GM21447 (cell line): ENCODE measurements at regions not wholly inside any gene's neighbourhood (a gene's known extent, or its start where the extent isn't known, plus 50 kb on each side); places are given as distances from the start of the nearest gene placed in this dataset.

Experiments
- ATAC-seq: cut with Tn5 transposase; IDR thresholded peaks from one replicate; pipeline ENCODE4 v1.9.1; 2021; ENCODE audit not compliant: unreplicated experiment

DNA sequence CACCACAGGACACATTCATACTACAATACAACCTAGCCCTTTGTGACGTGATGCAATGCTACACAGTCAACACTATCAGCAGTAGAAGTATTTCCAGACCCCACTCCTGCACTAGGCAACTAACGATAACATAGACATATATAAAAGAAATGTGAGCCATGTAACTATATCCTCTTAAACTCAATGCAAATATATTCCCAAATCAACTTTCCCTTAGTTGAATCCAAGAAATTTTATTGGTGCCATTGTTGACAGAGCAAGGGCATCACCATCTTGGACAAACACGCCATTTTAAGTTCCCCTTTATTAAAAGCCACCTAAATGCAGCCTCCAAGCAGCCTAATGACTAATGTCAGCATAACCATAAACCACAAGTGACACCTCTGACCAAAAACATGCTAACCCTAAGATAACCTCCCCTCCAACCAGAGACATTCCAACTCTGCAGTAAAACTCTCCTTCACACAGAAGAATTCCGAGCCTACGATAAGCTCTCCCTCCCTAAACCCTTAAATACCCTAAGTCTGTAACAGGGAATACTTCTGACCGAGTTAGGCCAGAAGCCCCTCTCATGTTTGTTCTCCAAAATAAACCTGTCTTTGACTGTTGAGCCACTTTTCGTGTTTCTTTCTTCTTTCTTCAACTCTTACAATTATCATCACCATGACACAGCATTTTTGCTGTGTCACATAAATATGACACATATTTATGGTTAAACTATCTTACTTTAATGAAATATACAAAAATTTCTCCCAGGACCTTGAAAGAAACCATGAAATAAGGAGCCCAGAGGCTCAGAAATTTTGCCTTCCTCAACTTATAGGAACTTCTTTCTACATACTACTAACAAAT, 1497.8 kb downstream of the EFNA5 start:
- ATAC-seq = no peak

- no peak for ATAC-seq
Measured at GRCh38 chr5:106171708-106172107, 1499.0 kb downstream of the EFNA5 start.

DNA sequence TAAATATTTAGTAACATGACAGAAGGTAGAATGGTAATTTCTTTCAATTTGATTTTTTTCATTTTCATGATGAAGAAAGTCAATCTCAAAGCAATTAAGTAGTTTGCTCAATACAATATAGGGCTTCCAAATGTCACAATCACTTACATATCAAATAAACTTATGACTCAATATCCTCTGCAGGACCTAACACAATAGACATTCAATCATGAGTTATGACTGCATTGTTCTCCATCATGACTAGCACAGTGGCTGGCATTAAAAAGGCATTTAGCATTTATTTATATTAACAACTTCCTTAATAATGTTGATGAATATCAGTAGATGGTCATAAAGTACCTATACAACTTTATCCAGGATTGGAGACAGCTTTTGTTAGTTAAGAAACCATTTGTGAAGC, 1499.6 kb downstream of the EFNA5 start:
- ATAC-seq = no peak

DNA sequence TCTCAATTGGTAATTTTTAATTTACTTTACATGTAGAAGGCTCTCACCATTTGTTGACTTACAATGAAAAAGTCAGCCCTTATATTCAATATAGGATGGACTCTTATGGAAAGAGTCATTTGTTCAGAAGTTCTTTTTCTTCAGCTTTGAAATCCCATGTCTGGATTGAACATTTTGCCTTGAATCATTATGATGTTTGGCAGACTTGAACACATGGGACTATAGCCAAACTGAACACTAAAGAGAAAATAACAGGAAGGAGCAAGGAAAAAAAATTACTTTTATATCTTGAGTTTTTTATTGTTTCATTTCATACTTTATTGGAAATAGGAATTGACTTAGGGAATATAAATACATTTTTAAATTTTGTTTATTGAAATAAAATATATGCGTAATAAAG, 1503.0 kb downstream of the EFNA5 start:
- no peak for ATAC-seq

GRCh38 chr5:106163233-106163632, 1507.5 kb downstream of the EFNA5 start:
- no peak for ATAC-seq

GRCh38 chr5:106159616-106160015, 1511.1 kb downstream of the EFNA5 start:
- no peak for ATAC-seq

DNA sequence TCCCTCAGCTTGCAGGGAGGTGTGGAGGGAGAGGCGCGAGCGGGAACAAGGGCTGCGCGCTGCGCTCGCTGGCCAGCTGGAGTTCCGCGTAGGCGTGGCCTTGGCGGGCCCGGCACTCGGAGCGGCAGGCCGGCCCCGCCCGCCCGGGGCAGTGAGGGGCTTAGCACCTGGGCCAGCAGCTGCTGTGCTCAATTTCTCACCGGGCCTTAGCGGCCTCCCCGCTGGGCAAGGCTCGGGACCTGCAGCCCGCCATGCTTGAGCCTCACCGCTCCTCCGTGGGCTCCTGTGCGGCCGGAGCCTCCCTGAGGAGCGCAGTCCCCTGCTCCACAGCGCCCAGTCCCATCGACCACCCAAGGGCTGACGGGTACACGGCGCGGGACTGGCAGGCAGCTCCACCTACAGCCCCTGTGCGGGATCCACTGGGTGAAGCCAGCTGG, 1516.4 kb downstream of the EFNA5 start:
- no peak for ATAC-seq

DNA sequence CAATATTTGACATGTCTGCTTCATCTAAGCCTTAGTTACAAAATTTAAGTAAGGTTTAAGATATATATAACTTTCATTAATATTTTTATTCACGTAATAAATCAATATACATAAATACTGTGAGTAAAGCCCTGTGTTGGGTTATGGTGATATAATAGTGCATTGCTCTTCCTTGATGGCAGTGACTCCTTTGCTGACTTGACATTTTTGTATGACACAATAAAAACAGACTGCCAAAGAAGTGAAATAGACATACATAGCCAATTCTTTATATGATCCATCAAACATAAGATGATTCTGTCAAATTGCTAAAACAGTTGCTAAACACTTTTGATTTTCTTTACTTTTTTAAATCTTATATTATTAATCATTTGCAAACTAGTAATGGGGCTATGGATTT, 1518.2 kb downstream of the EFNA5 start:
- ATAC-seq = no peak

DNA sequence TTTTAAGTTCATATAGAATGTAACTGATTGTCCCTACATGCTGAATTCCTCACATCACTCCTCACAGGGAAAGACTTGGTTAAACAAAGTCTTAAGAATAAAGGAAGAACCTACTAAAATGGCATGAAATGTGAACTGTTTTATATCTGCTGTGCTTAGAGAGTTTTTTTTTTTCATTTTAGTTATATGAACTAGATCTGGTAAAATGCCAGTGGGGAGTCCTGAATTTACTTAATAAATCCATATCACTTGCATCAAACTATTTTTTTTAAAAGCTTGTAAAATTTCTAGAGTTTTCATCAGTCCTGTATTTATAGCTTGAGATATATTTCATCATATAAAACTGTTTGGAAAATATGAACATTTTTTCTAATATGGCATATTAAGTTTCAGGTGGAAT, 1528.6 kb downstream of the EFNA5 start:
- ATAC-seq = no peak

DNA sequence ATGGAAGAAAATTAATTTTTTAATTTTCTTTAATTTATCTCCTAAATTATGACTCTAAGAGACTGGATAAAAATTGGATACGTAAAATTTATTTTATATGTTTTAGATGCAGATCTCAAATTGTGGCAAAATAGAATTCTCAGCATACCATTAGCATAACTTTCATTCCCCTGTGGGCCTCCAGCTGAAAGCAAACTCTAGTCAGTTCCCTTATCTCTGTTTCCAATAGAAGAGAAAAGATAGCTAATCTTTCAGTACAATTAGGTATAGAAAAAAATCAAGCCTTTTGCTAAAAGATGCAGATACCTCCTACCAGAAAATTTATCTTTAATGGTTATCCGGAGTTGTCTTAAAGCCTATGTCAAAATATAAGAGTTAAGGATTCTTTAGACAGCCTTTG, 1530.6 kb downstream of the EFNA5 start:
- ATAC-seq = no peak

DNA sequence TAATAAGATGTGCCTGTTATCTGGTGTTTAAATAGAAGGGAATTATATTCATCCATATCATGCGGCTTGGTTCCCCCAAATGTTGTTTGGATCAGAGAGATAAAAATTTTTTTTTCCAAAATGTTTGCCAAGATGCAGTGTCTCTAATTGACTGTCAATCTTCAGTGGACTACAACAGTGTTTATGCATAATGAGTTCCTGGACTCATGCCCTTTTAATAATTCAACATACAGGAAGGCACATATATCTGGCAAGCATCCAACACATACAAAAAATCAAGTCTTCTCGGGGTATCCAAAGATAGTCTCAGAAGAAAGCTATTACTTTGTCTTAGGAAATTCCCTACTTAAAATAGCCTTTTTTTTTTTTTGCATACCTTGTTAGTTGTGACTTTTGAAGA, 1534.7 kb downstream of the EFNA5 start:
- no peak for ATAC-seq

DNA sequence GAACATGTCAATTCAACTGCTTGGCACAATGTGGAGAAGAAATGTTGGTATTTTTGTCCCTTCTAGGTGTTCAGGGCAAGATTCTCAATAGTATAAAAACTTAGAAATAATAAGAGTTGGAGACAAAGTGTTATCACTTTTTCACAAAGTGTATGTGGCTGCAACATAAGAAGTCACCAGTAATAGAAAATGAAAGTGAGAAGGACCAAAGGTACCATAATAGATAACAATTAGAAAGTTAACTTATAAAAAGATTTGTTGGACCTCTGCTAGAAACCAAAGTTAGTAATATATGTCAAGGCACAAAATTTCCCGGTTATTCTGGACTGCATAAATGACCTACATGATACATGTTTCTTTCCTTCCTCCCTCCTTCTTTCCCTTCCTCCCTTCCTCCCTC, 1535.3 kb downstream of the EFNA5 start:
- ATAC-seq = no peak

- no peak for ATAC-seq
Measured at GRCh38 chr5:106134549-106134948, 1536.2 kb downstream of the EFNA5 start.

DNA sequence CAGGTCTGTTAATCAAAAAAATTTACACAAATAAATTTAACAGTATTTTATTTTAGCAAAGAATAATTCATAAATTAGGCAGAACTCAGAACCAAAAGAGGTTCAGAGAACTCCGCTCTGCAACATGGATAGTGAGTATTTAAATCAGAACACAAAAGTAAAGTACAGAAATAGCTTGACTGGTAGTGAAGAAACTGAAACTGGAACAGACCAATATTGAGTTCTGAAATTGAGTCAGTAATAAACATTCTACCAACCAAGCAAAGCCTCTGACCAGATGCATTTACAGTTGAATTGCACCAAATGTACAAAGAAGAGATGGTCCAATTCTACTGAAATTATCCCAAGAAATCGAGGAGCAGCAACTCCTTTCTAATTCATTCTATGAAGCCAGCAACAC, 1542.8 kb downstream of the EFNA5 start:
- no peak for ATAC-seq

- no peak for ATAC-seq
Measured at GRCh38 chr5:106127341-106127781, 1543.4 kb downstream of the EFNA5 start.

GRCh38 chr5:106121972-106122605, 1548.6 kb downstream of the EFNA5 start:
- peak; percentile 78 for ATAC-seq

DNA sequence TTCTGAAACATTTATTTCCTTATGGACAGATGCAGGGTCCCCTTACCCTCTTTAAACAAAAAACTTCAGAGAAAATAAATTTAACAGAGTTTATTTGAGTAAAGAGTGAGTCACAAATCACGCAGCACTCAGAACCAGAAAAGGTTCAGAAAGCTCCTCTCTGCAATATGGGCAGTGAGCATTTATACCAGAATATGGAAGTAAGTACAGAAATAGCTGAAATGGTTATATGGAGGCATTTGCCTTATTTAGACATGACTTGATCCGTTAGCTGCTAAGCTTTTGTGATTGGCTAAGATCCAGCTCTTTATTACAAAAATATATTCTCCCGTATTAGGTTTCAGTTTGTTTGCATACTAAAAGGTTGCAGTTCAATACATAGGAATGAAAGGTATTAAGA, 1554.1 kb downstream of the EFNA5 start:
- no peak for ATAC-seq

DNA sequence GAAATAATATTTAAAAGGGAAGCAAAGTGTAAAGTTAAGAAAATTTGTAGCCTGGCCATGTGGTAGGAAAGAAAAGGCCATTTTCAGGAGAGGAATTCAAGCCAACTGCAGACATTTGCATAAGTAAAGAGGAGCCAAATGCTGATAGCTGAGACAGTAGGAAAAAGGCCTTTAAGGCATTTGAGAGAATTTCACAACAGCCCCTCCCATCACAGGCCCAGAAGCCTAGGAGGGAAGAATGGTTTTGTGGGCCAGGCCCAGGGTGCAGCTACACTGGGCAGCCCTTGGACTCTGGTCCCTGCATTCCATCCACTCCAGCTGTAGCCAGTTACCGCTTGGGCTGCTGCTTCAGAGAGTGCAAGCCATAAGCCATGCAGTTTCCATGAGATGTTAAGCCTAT, 1556.8 kb downstream of the EFNA5 start:
- ATAC-seq = no peak

GRCh38 chr5:106106384-106106783, 1564.4 kb downstream of the EFNA5 start:
- no peak for ATAC-seq

DNA sequence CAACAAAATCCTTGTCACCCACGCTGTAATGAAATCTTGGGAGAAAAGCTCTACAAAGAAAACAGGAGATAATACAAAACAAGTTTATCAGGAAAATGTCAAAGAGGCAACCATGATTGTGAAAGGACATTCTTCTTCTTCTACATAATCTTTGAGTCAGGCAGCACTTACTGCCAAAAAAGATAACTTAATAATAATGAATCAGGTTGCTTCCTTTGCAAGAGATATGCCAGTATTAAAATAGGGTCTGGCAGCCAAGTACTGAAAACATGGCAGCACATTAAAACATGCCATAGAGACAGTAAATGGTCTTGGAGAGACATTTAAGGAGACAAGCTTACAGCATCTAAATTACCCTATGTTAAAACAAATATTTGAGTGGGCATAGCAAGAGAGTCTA, 1573.4 kb downstream of the EFNA5 start:
- no peak for ATAC-seq

DNA sequence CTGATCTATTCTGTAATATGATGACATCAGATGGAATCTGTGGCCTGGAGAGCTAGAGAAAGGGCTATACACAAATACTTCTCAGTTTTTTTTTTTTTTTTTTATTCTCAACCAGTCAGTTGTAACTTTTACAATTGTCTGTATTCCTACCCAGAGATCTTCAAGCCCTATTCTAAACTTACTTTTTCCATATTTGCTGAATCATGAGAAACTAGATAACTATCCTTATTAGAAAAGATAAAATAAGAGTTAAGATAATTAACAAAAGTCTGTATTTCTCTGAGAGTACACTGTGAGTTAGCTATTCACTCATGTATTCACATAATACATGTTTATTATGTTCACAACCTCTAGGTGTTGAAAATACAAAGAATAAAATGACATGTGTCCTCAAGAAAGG, 1575.9 kb downstream of the EFNA5 start:
- ATAC-seq = no peak

DNA sequence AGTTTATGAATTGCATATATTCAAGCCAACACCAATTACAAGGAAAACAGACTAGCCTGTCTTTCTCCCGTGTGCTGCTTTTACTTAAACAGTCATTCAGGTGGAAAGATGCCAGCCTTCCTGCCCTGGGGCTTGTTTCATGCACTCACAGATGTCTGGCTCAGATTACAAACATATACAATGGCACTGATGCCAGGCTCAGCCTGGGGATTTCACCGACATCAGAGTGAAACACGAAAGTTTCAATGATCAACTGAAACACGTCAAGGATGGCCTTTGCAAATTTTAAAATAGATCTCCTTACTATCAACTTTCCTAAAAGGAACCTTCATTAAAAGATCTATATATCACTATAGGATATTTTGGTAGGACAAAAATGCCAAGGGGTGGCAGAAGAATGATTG, 1576.5 kb downstream of the EFNA5 start:
- ATAC-seq = no peak

- no peak for ATAC-seq
Measured at GRCh38 chr5:106093134-106093533, 1577.6 kb downstream of the EFNA5 start.
